Body of pancreas (tissue), 4 donors: ENCODE measurements at regions not wholly inside any gene's neighbourhood (a gene's known extent, or its start where the extent isn't known, plus 50 kb on each side); places are given as distances from the start of the nearest gene placed in this dataset.

Experiments used
- POLR2A ChIP-seq, 3 donors: fragments of 450-650 bp; IDR thresholded peaks; one replicate each; pipeline ENCODE4 v1.6.1; 2016; ENCODE audit warnings: antibody characterized with exemption in 3 of 3, mild to moderate bottlenecking in 2 of 3
- TF ChIP-seq, protein P1 (sequence below), 7 experiments: fragments of 450-650 bp in 4 of 7; fragments of 200-600 bp in 3 of 7; sonication (generic) in 3 of 7; IDR thresholded peaks; one replicate each; pipeline ENCODE4 v1.5.1; 2016 to 2019; ENCODE audit warnings: antibody characterized with exemption in 7 of 7

DNA sequence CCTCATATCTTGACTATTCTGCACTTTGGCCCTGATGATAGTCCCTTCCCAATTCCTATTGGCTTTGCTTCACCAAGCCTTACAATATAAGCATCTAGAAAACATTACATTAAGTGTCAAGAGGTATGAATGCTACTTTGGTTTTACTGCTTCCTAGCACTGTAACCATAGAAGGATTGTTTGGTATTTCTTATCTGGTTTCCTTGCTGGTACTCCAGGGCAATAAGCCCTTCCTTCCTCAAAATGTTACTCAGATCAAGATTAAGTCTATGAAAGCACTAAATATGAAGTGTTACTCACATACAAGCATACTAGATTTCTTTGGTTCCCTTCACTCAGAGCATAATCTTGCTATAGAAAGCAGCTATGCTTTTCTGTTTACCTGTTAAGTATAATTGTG, 492.5 kb downstream of the ETV1 start:
- TF ChIP-seq, protein P1, sequence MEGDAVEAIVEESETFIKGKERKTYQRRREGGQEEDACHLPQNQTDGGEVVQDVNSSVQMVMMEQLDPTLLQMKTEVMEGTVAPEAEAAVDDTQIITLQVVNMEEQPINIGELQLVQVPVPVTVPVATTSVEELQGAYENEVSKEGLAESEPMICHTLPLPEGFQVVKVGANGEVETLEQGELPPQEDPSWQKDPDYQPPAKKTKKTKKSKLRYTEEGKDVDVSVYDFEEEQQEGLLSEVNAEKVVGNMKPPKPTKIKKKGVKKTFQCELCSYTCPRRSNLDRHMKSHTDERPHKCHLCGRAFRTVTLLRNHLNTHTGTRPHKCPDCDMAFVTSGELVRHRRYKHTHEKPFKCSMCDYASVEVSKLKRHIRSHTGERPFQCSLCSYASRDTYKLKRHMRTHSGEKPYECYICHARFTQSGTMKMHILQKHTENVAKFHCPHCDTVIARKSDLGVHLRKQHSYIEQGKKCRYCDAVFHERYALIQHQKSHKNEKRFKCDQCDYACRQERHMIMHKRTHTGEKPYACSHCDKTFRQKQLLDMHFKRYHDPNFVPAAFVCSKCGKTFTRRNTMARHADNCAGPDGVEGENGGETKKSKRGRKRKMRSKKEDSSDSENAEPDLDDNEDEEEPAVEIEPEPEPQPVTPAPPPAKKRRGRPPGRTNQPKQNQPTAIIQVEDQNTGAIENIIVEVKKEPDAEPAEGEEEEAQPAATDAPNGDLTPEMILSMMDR (IDR thresholded peaks at IDR 0.05), result no peak
- TF ChIP-seq POLR2A (IDR thresholded peaks at IDR 0.05), result no peak
